ENCODE measurements at regions not wholly inside any gene's neighbourhood (a gene's known extent, or its start where the extent isn't known, plus 50 kb on each side); places are given as distances from the start of the nearest gene placed in this dataset.

DNA sequence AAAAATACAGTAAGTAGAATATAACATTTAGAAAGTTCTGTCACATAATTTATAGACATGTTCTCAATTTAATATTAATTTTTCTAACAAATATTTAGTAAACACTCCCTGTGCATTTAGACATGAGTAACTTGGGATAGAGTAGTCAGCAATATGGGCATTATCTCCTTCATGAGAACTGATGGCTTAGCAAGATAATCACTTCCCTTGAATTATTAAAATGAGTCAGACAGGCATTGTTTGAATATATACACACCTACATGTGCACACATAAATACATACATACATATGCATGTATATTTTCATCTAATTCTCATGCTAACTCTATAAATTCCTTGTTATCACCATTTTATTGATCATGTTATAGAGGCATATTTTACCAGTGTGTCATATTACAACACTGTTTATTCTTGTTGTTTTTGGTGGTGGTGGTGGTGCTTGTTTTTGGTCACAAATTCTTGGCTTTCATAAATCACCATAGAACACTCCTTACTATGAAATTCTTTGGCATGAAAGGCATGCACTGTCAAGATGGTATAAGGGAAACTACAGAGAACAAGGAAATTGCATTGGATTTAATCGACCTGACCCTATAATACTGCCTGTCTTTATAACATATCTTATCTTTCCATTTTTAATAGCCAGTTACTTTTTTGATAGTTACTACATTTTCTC, 434.5 kb upstream of the MANEA start:
- no peak for DNase-seq

- DNase-seq: peak; percentile 67
Observed at GRCh38 chr6:95143408-95144180, 433.7 kb upstream of the MANEA start.

- DNase-seq: no peak
Observed at GRCh38 chr6:95145457-95145856, 431.9 kb upstream of the MANEA start.

DNA sequence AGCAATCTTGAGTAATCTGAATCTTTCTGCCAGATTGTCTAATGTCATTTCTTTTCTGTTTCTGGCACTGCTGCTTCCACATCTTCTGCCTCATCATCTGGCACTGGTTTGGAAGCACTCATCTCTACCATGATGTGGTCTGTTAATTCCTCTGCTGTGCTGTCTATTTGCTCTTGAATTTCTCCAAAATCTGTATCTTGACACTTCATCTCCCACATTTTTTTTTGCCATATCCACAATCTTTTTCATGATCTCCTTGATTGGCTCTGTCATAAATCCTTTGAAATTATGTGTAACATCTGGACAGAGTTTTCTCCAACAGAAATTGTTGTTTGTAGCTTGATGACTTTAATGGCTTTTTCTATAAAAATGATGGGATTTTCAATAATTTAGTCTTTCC, 417.8 kb upstream of the MANEA start:
- peak; percentile 65 for DNase-seq

DNA sequence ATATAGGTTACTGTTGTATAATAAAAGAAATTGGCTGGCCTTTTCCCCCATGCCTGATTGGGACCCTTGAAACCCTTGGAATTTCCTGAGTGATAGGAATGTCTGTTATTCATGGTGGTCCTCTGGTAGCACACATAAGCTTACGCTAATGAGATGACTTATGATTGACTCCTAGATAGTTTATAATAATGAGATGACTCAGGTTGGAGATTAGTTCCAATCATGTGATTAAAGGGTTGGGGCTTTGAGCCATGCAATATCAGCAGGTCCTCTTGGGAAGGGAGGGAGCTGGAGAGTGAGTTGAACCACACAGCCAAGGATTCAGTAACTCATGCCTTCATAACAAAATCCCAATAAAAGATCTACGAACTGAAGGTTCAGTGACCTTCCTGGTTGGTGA, 407.6 kb upstream of the MANEA start:
- no peak for DNase-seq

DNA sequence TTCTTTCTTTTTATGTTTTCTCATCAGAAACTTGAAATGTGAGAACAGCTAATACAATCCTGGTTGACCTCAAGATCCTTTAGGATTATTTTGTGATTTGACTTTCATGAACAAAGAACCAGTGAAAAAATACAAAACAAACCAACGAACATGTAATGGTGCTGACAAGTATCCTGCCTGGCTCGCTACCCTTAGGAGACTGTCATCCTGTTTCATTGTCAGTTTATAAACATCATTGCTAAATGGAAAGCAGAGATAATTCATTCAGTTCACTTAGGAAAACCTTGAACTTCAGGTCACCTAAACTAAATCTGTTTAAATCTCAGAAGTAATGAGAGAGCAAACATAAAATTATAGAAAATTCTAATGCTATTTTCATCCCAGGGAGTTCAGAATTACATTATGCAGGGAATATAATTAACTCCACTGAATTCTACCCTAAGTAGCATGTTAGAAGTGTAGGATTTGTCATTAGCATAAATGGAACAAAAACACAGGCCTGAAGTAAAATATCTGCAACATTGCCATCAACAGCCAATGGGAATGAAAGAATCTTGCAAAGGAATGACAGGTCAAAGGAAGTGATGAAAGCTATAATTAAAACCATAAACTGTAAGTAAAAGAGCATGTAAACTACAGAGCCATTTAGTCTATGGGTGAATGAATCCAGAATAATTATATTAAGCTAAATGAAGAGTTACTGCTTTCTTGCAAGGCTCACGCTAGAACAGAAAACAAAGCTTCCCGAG, 401.2 kb upstream of the MANEA start:
- DNase-seq: no peak

DNA sequence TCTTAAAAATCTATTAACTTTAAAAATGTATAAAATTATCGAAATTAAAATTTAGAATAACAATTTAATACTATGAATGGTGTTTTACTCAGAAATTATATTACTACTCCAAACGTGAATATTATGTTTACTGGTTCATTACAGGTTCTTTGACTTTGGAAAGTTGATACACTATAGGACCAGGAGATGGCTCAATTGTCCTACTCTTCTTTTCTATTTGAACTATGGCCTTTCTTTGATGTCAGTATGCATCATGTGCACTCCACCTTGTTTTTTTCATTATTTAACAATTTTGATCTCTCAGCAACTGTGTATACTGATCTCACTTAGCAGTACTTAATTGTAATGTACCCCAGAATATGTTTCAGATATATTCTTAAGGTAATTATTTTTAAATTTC, 391.5 kb upstream of the MANEA start:
- peak; percentile 61 for DNase-seq

- DNase-seq: peak; percentile 20
Observed at GRCh38 chr6:95186710-95187109, 390.6 kb upstream of the MANEA start.

- no peak for DNase-seq
Observed at GRCh38 chr6:95197590-95197989, 379.7 kb upstream of the MANEA start.

GRCh38 chr6:95203153-95203754, 374.1 kb upstream of the MANEA start:
- DNase-seq: peak; percentile 61

DNA sequence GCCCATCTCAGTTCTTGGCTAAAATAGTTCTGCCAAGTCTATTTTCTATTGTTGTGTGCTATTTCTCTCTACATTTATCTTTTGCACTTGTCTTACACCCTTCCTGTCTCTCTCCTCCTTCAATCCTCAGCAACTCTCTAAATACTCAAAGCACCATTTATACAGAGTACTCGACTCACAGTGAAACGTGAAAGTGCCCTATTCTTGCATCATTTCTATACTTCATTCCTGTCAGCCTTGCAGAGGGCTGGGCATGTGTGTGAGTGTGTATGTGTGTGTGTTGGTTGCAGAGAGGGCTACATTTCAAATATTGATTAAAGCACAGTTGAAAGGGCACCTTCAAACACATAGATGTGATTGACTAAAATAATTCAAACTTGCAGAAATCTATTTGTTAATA, 373.2 kb upstream of the MANEA start:
- no peak for DNase-seq

DNA sequence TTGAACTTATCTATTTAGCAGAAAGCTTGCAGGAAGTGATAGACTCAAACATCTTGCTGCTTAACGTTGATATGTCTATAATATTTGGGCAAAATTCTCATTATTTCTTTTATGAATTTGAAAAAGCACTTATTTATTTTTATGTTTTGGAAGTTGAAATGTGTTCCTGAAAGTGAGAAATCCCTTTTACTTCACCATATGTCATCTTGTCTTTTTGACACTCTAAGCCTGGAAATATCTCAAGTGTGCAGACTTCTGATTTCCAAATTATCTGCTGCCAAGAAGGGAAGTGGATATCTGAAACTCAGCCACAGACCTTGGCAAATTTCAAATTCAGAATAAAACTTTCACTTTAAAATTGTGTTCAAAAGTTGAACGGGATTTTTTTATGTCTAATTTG, 368.7 kb upstream of the MANEA start:
- peak; percentile 11 for DNase-seq

DNA sequence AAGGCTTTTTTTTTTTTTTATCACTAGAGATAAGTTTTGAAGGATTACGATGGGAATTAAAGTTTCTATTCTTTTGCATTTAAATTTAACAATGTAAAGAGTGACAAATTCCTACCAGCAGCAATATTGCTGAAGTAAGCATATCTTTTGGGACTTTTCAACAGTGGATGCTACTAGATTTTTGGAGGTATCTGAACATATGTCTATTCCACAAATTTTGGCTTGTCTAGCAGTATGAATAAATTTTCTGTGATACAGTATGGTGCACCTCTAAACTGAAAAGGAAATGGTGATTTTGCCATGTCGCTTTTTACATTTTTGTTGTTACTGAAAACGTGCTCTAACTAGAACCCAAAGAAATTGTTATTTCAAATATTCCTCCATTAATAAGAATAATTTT, 368.3 kb upstream of the MANEA start:
- no peak for DNase-seq

DNA sequence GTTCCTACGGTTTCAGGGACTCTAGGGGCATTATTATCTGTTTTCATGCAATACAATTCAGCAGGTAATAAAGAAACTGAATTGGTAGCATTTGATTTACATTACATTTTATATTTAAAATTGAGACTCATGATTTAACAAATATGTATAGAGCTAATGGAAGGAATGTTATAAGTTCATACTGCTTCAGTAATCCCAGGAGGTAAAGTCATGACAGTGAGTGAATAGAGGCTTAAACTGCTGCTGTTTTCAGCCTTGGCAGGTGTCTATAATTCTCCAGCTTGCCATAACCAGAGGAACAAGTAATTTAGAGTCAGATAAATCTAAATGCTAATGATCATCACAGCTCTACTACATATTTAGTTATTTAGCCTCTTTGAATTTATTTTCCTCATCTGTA, 360.8 kb upstream of the MANEA start:
- DNase-seq: peak; percentile 50

DNA sequence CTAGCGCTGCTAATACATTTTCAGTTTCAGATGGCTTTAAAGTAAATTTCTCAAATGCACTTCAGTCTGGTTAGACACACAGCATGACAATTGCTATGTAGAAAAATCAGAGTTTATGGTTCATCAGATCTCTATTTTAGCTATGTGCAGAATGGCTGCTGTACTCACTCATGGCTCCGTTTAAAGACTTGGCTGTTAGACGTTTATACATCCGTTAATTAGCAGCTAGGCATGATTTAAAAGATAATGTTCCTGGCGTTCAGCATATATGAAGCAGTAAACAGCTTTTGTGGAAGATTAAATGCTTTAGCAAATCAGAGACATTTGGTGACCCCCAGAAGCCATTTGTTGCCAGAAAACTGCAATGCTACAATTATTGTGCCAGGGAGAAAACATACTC, 350.0 kb upstream of the MANEA start:
- DNase-seq: peak; percentile 28

DNA sequence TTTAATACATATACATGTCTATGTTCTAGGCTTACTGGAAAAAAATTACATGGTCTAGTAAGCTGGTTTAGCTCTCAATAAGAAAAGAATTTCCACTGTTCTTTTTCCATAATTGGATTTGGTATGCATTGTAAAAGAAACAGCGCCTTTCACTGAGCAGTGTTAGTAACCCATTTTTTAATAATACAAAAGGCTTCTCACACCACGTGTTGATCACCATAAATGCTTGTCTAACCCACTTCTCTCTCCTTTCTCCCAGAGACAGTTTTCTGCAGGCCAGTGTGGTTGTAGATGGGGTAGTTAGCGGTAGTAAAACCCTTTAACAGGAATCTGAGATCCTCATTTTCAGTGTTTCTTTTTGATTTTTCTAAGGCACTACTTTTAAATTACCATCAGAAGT, 348.7 kb upstream of the MANEA start:
- no peak for DNase-seq

- peak; percentile 62 for DNase-seq
Observed at GRCh38 chr6:95230071-95230740, 347.1 kb upstream of the MANEA start.

- no peak for DNase-seq
Observed at GRCh38 chr6:95231416-95231815, 345.9 kb upstream of the MANEA start.

DNA sequence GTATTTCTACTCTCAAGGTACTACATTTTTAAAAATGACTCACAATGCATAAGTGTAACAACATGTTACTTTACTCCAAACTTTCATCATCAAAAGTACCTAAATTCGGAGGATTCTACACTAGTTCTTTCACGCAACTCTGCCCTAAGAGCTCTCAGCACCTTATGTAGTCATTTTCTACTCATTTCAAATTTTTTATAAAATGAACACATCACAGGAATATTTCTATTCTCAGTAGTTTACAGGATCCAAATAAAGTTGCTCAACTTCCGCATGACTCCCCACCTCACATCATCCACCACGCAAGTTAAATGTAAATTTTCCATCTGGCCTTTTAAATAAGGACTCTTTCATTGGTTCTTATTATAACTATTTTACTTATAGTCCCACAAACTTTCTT, 344.9 kb upstream of the MANEA start:
- DNase-seq: no peak

GRCh38 chr6:95233879-95234278, 343.5 kb upstream of the MANEA start:
- DNase-seq: no peak

GRCh38 chr6:95240514-95240913, 336.8 kb upstream of the MANEA start:
- DNase-seq: peak; percentile 93

DNA sequence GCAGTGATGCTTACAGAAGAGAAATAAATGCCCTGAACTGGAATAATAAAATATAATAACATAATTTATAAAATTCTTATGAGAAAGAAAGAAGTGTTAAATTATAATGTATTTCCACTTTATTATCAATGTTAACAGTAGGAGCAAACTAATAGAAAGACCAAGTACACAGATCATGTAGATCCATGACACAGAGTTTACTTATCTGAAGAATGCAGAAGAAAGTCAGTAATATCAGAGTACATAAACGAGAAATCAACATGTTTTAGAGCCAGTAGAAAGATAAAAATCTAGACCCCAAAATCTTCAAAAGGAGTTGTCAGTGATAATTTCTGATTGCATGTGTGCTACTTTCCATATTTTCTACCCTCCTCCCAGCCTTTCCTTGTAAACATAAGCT, 334.8 kb upstream of the MANEA start:
- DNase-seq: no peak

DNA sequence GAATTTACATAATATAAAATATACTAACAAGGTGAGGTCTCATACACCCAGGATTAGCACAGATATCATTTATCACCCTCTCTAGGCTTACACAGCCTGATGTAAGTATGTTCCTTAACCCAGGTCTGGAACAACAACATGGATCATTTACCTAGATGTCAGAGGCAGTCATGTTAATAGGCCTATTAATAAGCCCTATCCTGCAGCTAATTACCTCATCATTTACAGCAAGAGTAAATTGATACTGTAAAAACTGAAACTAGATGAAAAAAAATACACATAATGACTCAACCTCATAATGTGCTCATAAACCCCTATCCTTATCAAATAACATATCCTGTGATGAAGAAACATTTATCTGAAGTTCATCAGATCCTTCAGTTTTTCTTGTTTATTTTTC, 334.3 kb upstream of the MANEA start:
- peak; percentile 89 for DNase-seq
